RWPE1 (cell line): ENCODE measurements at regions not wholly inside any gene's neighbourhood (a gene's known extent, or its start where the extent isn't known, plus 50 kb on each side); places are given as distances from the start of the nearest gene placed in this dataset.
"Not testable (repeated sequence)": the region's sequence is repeated elsewhere in the genome, so short reads cannot be mapped to it uniquely, and the experiment has no call there.

Source experiments
- CTCF ChIA-PET: fragments of 350-600 bp; sonication (Branson Sonifier 250); formaldehyde crosslinking; extraction: SDS; loops from one replicate; lab custom pipeline; 2021; lab: Yijun Ruan, JAX
- POLR2A ChIA-PET: fragments of 400-600 bp; formaldehyde crosslinking; extraction: SDS; loops from one replicate; lab custom pipeline; 2020; ENCODE audit warnings: antibody characterized with exemption; ENCODE audit not compliant: low non-redundant PET; lab: Yijun Ruan, JAX
- DNase-seq: peaks from one replicate; pipeline ENCODE4 v3.0.0; 2012; ENCODE audit warnings: low spot score
- H3K27ac ChIP-seq: fragments of 450-650 bp; 2 replicates; pipeline ENCODE4 v1.5.1; 2017
- CTCF ChIP-seq: fragments of 450-650 bp; conservative IDR thresholded peaks from 2 replicates; pipeline ENCODE4 v1.5.1; 2017; ENCODE audit warnings: low read depth, mild to moderate bottlenecking

- no peak for TF ChIP-seq CTCF
- POLR2A ChIA-PET: no interaction called here
- CTCF ChIA-PET: no interaction called here
- no peak for DNase-seq
- H3K27ac ChIP-seq: no peak overlapping the region
These were observed 53.6 kb downstream of the APCS start for GRCh38 chr1:159641221-159641620.

DNA sequence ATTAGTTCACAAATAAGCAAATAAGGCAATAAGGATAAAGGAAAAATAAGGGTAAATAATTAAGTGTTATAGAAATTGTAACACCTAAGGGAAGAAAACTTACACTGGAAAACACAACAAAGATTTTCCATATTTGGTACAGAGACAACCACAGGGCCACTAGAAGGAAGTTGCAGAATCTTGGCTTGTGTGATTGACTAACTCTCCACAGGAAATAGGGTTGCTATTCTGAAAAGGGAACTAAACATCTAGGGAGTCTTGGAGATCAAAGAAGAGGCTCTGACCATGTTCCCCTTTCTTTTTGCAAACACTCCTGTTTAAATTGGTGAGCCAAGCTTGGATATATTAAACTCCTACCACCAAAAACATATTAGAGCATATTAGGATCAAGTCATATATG, 59.1 kb downstream of the APCS start:
- DNase-seq: no peak

GRCh38 chr1:159647616-159648015, 60.0 kb downstream of the APCS start:
- ChIA-PET CTCF (no interaction called here), POLR2A (no interaction called here)
- no peak for TF ChIP-seq CTCF
- no peak overlapping the region for H3K27ac ChIP-seq
- DNase-seq: no peak

More for the DNA sequence above, 59.1 kb downstream of the APCS start:
- CTCF ChIA-PET: no interaction called here
- TF ChIP-seq CTCF: no peak
- no peak overlapping the region for H3K27ac ChIP-seq
- POLR2A ChIA-PET: no interaction called here

DNA sequence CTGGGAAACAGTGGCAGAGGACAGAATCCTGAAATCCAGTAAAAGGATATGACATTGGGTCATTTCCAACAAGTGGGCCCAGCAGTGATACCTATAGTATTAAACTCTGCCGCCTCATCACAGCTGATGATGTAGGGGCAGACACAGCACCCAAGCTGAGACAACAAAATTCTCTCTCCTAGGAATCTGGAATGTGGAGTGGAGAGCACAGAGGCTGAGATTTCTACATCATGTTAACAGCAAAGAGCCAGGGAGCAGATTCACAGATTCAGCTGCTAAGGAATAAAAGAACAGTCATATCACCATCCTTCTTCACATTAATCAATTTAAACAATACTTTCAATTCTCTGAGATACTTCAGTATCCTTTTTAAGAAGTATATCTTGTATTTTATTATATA, 61.9 kb downstream of the CRP start:
- DNase-seq: no peak
- ChIA-PET POLR2A (no interaction called here), CTCF (no interaction called here)
- TF ChIP-seq CTCF: no peak
- H3K27ac ChIP-seq: no peak overlapping the region

DNA sequence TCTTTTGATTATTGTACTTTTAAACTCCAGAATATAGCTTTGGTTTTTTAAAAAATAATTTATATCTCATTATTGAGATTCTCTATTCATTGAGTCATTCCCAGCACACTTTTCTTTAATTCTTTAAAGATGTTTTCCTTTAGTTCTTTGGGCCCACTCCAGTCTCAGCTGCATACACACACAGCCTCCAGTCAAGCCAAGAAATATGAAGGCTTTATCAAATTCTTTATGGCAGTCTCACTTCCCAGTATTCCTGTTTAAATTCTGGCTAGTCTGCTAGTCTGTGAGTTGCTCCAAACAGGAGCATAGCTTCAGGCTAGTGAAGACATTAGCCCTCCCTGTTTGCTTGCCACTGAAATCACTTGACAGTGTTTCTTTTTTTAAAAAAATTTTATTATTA, 61.2 kb downstream of the CRP start:
- CTCF ChIA-PET: no interaction called here
- no peak overlapping the region for H3K27ac ChIP-seq
- DNase-seq: no peak
- no peak for TF ChIP-seq CTCF
- POLR2A ChIA-PET: no interaction called here

DNA sequence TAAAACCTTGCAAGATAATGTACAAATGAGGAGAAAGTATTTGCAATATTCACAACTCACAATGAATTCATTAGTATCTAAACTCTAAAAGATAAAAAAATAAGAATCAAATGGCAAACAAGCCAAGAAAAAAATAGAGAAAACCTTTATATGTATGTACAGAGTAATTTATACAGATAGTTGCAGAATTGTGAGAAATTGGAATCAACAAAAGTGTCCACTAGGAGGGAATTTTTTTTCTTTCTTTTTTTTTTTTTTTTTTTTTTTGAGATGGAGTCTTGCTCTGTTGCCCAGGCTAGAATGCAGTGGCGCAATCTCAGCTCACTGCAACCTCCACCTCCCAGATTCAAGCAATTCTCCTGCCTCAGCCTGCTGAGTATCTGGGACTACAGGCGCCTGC, 56.9 kb downstream of the CRP start:
- POLR2A ChIA-PET, DNase-seq, H3K27ac ChIP-seq: not testable (repeated sequence)
- CTCF ChIA-PET: interaction anchor here (0.6 kb wide), 1 partner anchor 525 kb away, joined by 3 read pairs; no protein-coding TSS in a partner anchor
